ENCODE measurements at regions not wholly inside any gene's neighbourhood (a gene's known extent, or its start where the extent isn't known, plus 50 kb on each side); places are given as distances from the start of the nearest gene placed in this dataset.

GRCh38 chr14:95465936-95466335 is 50.5 kb downstream of the SYNE3 start:
- intact Hi-C loops (cut with micrococcal nuclease) (no loop called here), dilution Hi-C loops (cut with MboI; ENCODE audit: extremely low pct_ligation_motif_present, low sequenced_read_pairs) (no loop called here)
- POLR2A ChIA-PET = no interaction called here
- H3K79me2 ChIP-seq (ENCODE audit: control insufficient read depth, insufficient read depth, low read length) = no peaks in the 10 kb centered on the region
- DNase-seq (ENCODE audit: low read depth, low spot score) (no peak), FAIRE-seq (no peak)
- H3K4me1 ChIP-seq (ENCODE audit: control insufficient read depth, extremely low read depth, insufficient read depth, low read length) = peaks cover 13% of the 10 kb centered on the region
- no peaks in the 10 kb centered on the region for H3K27me3 ChIP-seq (ENCODE audit: control insufficient read depth in 2 of 2, insufficient read depth in 2 of 2, low read length in 2 of 2)
- no peaks in the 10 kb centered on the region for H4K20me1 ChIP-seq (replicated peaks; ENCODE audit: control insufficient read depth, extremely low read depth, insufficient read depth, low read length)
- no peaks in the 10 kb centered on the region for H3K9me1 ChIP-seq (replicated peaks; ENCODE audit: control insufficient read depth, extremely low read depth, insufficient read depth, low read length)
- peaks cover 3 to 5% of the 10 kb centered on the region in 2 experiments for H3K36me3 ChIP-seq (ENCODE audit: control insufficient read depth in 2 of 2, extremely low read depth in 1 of 2, insufficient read depth in 2 of 2, low read length in 2 of 2)
- H3K4me3 ChIP-seq (replicated peaks in 1 of 3; ENCODE audit: insufficient read depth in 1 of 3, low read depth in 1 of 3, low read length in 3 of 3) = no peak overlapping the region
- no peak overlapping the region for H2AFZ ChIP-seq (ENCODE audit: low read depth, low read length)
- H3K27ac ChIP-seq (ENCODE audit: insufficient read depth, low read depth, low read length) = no peak overlapping the region
- H3K9me3 ChIP-seq (replicated peaks; ENCODE audit: control insufficient read depth, insufficient read depth, low read length) = no peaks in the 10 kb centered on the region
- no peak for TF ChIP-seq JUN (IDR thresholded peaks at IDR 0.05; ENCODE audit: borderline replicate concordance, insufficient read depth, insufficient read length, low read depth)
- TF ChIP-seq, protein P1, sequence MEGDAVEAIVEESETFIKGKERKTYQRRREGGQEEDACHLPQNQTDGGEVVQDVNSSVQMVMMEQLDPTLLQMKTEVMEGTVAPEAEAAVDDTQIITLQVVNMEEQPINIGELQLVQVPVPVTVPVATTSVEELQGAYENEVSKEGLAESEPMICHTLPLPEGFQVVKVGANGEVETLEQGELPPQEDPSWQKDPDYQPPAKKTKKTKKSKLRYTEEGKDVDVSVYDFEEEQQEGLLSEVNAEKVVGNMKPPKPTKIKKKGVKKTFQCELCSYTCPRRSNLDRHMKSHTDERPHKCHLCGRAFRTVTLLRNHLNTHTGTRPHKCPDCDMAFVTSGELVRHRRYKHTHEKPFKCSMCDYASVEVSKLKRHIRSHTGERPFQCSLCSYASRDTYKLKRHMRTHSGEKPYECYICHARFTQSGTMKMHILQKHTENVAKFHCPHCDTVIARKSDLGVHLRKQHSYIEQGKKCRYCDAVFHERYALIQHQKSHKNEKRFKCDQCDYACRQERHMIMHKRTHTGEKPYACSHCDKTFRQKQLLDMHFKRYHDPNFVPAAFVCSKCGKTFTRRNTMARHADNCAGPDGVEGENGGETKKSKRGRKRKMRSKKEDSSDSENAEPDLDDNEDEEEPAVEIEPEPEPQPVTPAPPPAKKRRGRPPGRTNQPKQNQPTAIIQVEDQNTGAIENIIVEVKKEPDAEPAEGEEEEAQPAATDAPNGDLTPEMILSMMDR (IDR thresholded peaks at IDR 0.05; ENCODE audit: extremely low read depth in 1 of 2, insufficient read depth in 1 of 2, low read depth in 1 of 2, low read length in 2 of 2) = no peak
- TF ChIP-seq GATA2 (IDR thresholded peaks at IDR 0.05; ENCODE audit: insufficient read depth, insufficient read length, low read depth, low read length) = no peak
- TF ChIP-seq FOS (IDR thresholded peaks at IDR 0.05; ENCODE audit: borderline replicate concordance, insufficient read depth, low read length) = no peak
- no peak for TF ChIP-seq POLR2AphosphoS5 (IDR thresholded peaks at IDR 0.05; ENCODE audit: insufficient read depth, low read depth, low read length)
- BruUV-seq (replicated peaks) = no TSS peak
- no peak overlapping the region for H3K4me2 ChIP-seq (ENCODE audit: insufficient read depth, low read length)
- no peak overlapping the region for H3K9ac ChIP-seq (replicated peaks; ENCODE audit: extremely low read depth, insufficient read depth, low read length)
- CTCF ChIA-PET = no interaction called here

DNA sequence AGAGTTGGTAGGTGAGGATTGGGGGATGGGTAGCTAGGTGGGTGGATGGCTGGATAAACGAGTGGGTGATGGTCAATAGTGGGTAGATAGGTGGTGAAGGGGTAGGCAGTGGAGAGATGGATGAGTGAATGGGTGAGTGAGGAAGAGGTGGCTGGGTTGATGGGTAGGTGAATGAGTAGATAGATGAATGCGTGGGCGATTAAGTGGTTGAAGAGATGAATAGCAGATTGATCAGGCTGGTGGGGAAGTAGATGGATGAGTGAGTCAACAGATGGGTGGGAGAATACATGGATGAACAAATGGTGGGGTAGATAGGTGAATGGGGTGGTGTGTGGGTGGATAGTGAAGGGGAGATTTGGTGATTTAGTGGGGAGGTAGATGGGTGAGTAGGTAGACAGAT is 51.1 kb downstream of the SYNE3 start:
- H3K79me2 ChIP-seq (ENCODE audit: control insufficient read depth, insufficient read depth, low read length) = no peaks in the 10 kb centered on the region
- H2AFZ ChIP-seq (ENCODE audit: low read depth, low read length) = no peak overlapping the region
- FAIRE-seq (no peak), DNase-seq (ENCODE audit: low read depth, low spot score) (no peak)
- CTCF ChIA-PET = interaction anchor here (1.2 to 4.7 kb wide), 2 partner anchors 13 to 62 kb away, joined by 3 to 35 read pairs; no protein-coding TSS in a partner anchor
- no TSS peak for BruUV-seq (replicated peaks)
- H3K9ac ChIP-seq (replicated peaks; ENCODE audit: extremely low read depth, insufficient read depth, low read length) = no peak overlapping the region
- peaks cover 18% of the 10 kb centered on the region for H3K4me1 ChIP-seq (ENCODE audit: control insufficient read depth, extremely low read depth, insufficient read depth, low read length)
- H4K20me1 ChIP-seq (replicated peaks; ENCODE audit: control insufficient read depth, extremely low read depth, insufficient read depth, low read length) = no peaks in the 10 kb centered on the region
- no peak overlapping the region for H3K4me3 ChIP-seq (replicated peaks in 1 of 3; ENCODE audit: insufficient read depth in 1 of 3, low read depth in 1 of 3, low read length in 3 of 3)
- POLR2A ChIA-PET = no interaction called here
- dilution Hi-C loops (cut with MboI; ENCODE audit: extremely low pct_ligation_motif_present, low sequenced_read_pairs) = no loop called here
- no peaks in the 10 kb centered on the region for H3K9me3 ChIP-seq (replicated peaks; ENCODE audit: control insufficient read depth, insufficient read depth, low read length)
- no peaks in the 10 kb centered on the region for H3K9me1 ChIP-seq (replicated peaks; ENCODE audit: control insufficient read depth, extremely low read depth, insufficient read depth, low read length)
- no peaks in the 10 kb centered on the region for H3K27me3 ChIP-seq (ENCODE audit: control insufficient read depth in 2 of 2, insufficient read depth in 2 of 2, low read length in 2 of 2)
- no peak for TF ChIP-seq POLR2AphosphoS5 (IDR thresholded peaks at IDR 0.05; ENCODE audit: insufficient read depth, low read depth, low read length)
- no peak for TF ChIP-seq EZH2 (IDR thresholded peaks at IDR 0.05; ENCODE audit: borderline replicate concordance, low read depth, low read length, severe bottlenecking)
- no peak for TF ChIP-seq FOS (IDR thresholded peaks at IDR 0.05; ENCODE audit: borderline replicate concordance, insufficient read depth, low read length)
- TF ChIP-seq, protein P1 (IDR thresholded peaks at IDR 0.05; ENCODE audit: extremely low read depth in 1 of 2, insufficient read depth in 1 of 2, low read depth in 1 of 2, low read length in 2 of 2) = no peak
- TF ChIP-seq, protein P2, sequence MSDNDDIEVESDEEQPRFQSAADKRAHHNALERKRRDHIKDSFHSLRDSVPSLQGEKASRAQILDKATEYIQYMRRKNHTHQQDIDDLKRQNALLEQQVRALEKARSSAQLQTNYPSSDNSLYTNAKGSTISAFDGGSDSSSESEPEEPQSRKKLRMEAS (IDR thresholded peaks at IDR 0.05; ENCODE audit: insufficient read depth, insufficient read length) = no peak
- intact Hi-C loops (cut with micrococcal nuclease) = no loop called here
- no peak overlapping the region for H3K4me2 ChIP-seq (ENCODE audit: insufficient read depth, low read length)
- no peak overlapping the region for H3K27ac ChIP-seq (ENCODE audit: insufficient read depth, low read depth, low read length)
- peaks cover 3 to 5% of the 10 kb centered on the region in 2 experiments for H3K36me3 ChIP-seq (ENCODE audit: control insufficient read depth in 2 of 2, extremely low read depth in 1 of 2, insufficient read depth in 2 of 2, low read length in 2 of 2)

Measured in endothelial cell of umbilical vein (primary cell).